ENCODE measurements at regions not wholly inside any gene's neighbourhood (a gene's known extent, or its start where the extent isn't known, plus 50 kb on each side); places are given as distances from the start of the nearest gene placed in this dataset.

DNA sequence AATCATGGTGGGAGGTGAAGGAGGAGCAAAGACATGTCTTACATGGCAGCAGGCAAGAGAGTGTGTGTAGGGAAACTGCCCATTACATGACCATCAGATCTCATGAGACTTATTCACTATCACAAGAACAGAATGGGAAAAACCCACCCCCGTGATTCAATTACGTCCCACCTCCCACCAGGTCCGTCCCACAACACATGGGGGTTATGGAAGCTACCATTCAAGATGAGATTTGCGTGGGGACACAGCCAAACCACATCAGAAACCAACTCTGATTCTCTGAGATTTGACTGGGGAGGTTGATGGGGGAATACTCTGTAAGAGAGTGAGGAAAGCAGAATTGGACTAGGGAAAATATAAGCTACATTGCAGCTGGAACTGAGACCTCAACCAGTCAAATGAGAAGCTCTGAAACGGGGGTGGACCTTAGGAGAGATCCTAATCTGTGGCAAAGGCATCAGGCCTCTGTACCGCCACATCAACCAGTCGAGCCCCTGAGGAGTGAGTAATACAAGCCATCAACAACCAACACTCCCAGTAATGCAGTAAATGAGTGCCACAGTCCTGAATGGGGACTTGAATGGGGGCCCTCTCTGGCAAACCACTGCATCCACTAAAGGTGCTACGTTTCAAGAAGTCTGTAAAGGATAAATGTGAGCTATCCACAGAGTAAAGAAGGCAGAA is 207.9 kb upstream of the GADL1 start:
- H2AFZ ChIP-seq (ENCODE audit: insufficient read depth, low read length, poor library complexity), result no peak overlapping the region
- no peak overlapping the region for H3K23ac ChIP-seq (ENCODE audit: low read length)
- H3K79me1 ChIP-seq (ENCODE audit: low read length), result peaks cover 6% of the 10 kb centered on the region
- peaks cover 7 to 11% of the 10 kb centered on the region in 2 experiments for H3K4me1 ChIP-seq (ENCODE audit: control insufficient read depth in 1 of 2, insufficient read depth in 2 of 2, low read length in 2 of 2)
- no peak overlapping the region for H3K9ac ChIP-seq (ENCODE audit: low read length)
- H3K4me2 ChIP-seq (ENCODE audit: low read length), result no peak overlapping the region
- no peaks in the 10 kb centered on the region for H3K27me3 ChIP-seq (ENCODE audit: insufficient read depth, low read length)
- no peak overlapping the region for H3K4ac ChIP-seq (ENCODE audit: low read depth, low read length)
- H2BK5ac ChIP-seq (ENCODE audit: low read depth, low read length, poor library complexity), result no peak overlapping the region
- peak overlapping the region; percentile 10 for H2BK12ac ChIP-seq (ENCODE audit: low read length)
- H3K9me3 ChIP-seq (ENCODE audit: insufficient read depth, low read depth, low read length), result no peaks in the 10 kb centered on the region
- DNase-seq, result peak in 1 of 2 donors; percentile 30
- H4K12ac ChIP-seq (ENCODE audit: low read depth, low read length), result no peak overlapping the region
- no peak overlapping the region for H3K14ac ChIP-seq (ENCODE audit: low read length)
- H4K91ac ChIP-seq (ENCODE audit: low read depth, low read length), result no peak overlapping the region
- no peaks in the 10 kb centered on the region for H3K36me3 ChIP-seq (ENCODE audit: control insufficient read depth in 1 of 2, insufficient read depth in 2 of 2, low read length in 2 of 2)
- no peak overlapping the region for H3K4me3 ChIP-seq (ENCODE audit: low read depth, low read length)
- peak overlapping the region; percentile 20 for H2BK120ac ChIP-seq (ENCODE audit: insufficient read depth, low read length, poor library complexity)
- no peak overlapping the region for H3K18ac ChIP-seq (ENCODE audit: low read length)
- no peaks in the 10 kb centered on the region for H3K79me2 ChIP-seq (ENCODE audit: control insufficient read depth, insufficient read depth, low read length, poor library complexity)
- no peak overlapping the region for H2AK5ac ChIP-seq (ENCODE audit: low read length)
- no peak overlapping the region for H3K27ac ChIP-seq (ENCODE audit: low read depth, low read length)
- no CpG with 5 or more reads among the region's 8 CpGs for WGBS (ENCODE audit: extremely low coverage, insufficient coverage, insufficient read length)
- no peak overlapping the region for H4K8ac ChIP-seq (ENCODE audit: low read depth, low read length)

DNA sequence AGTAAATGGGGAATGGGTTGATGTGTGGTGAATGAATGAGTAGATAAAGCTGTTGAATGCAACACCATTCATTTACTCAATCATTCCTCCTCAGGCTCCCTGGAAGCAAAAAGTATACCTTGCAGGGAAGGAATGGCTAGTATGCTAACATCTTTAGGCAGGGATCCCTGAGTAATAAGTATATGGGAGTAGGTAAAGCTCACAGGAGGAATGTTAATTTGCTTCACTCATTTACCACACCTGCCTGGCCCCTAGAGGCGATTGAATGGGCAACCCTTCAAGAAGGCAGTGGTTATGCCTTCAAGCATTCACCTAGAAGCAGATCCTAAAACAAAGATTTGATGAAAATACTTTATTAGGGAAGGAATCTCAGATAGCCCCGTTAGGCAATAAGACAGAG is 208.7 kb upstream of the GADL1 start:
- Histone ChIP-seq H2BK12ac (ENCODE audit: low read length) (no peak overlapping the region), H3K36me3 (ENCODE audit: control insufficient read depth in 1 of 2, insufficient read depth in 2 of 2, low read length in 2 of 2) (no peaks in the 10 kb centered on the region), H2AK5ac (ENCODE audit: low read length) (no peak overlapping the region), H3K4me2 (ENCODE audit: low read length) (no peak overlapping the region), H2BK5ac (ENCODE audit: low read depth, low read length, poor library complexity) (no peak overlapping the region), H3K9me3 (ENCODE audit: insufficient read depth, low read depth, low read length) (no peaks in the 10 kb centered on the region), H3K27ac (ENCODE audit: low read depth, low read length) (no peak overlapping the region), H3K23ac (ENCODE audit: low read length) (no peak overlapping the region), H4K8ac (ENCODE audit: low read depth, low read length) (no peak overlapping the region), H3K4ac (ENCODE audit: low read depth, low read length) (no peak overlapping the region), H3K4me3 (ENCODE audit: low read depth, low read length) (no peak overlapping the region), H4K12ac (ENCODE audit: low read depth, low read length) (no peak overlapping the region), H3K18ac (ENCODE audit: low read length) (no peak overlapping the region), H2AFZ (ENCODE audit: insufficient read depth, low read length, poor library complexity) (no peak overlapping the region), H3K79me1 (ENCODE audit: low read length) (peaks cover 4% of the 10 kb centered on the region), H3K14ac (ENCODE audit: low read length) (no peak overlapping the region), H2BK120ac (ENCODE audit: insufficient read depth, low read length, poor library complexity) (no peak overlapping the region), H3K9ac (ENCODE audit: low read length) (no peak overlapping the region), H3K27me3 (ENCODE audit: insufficient read depth, low read length) (no peaks in the 10 kb centered on the region), H3K4me1 (ENCODE audit: control insufficient read depth in 1 of 2, insufficient read depth in 2 of 2, low read length in 2 of 2) (peaks cover 7 to 11% of the 10 kb centered on the region in 2 experiments), H4K91ac (ENCODE audit: low read depth, low read length) (no peak overlapping the region), H3K79me2 (ENCODE audit: control insufficient read depth, insufficient read depth, low read length, poor library complexity) (no peaks in the 10 kb centered on the region)
- DNase-seq, result peak; percentile 51 to 82
- WGBS (ENCODE audit: extremely low coverage, insufficient coverage, insufficient read length), result no CpG with 5 or more reads among the region's 2 CpGs

DNA sequence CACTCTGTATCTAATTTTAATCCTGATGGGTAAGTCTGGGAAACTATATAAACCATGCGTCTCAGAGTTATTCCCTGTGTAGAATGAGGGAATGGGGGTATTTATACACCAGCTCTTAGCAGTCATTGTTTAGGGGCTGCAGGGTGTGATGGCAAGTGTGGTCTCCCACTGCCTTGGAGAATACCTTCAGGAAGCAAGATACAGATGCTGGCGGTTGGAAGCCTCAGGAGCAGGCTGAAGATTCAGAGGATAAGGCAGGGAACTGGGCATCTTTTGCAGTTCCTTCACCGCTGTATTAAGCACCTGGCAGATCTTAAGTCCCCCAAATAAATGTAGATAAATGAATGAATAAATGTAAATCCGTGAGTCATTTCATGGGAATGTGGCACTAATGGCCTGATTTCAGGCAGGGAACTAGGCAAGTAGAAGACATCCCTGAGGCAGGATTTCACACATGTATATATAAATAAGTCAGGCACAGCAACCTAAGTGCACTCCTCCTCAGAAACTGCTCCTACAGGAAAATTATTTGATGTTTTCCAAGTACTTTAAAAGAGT is 209.2 kb upstream of the GADL1 start:
- no peaks in the 10 kb centered on the region for H3K79me2 ChIP-seq (ENCODE audit: control insufficient read depth, insufficient read depth, low read length, poor library complexity)
- peaks cover 7 to 11% of the 10 kb centered on the region in 2 experiments for H3K4me1 ChIP-seq (ENCODE audit: control insufficient read depth in 1 of 2, insufficient read depth in 2 of 2, low read length in 2 of 2)
- no peak overlapping the region for H3K4ac ChIP-seq (ENCODE audit: low read depth, low read length)
- WGBS (ENCODE audit: extremely low coverage, insufficient coverage, insufficient read length), result no CpG with 5 or more reads among the region's 4 CpGs
- no peak overlapping the region for H3K23ac ChIP-seq (ENCODE audit: low read length)
- no peak overlapping the region for H2BK12ac ChIP-seq (ENCODE audit: low read length)
- no peak overlapping the region for H3K4me3 ChIP-seq (ENCODE audit: low read depth, low read length)
- H2AFZ ChIP-seq (ENCODE audit: insufficient read depth, low read length, poor library complexity), result no peak overlapping the region
- H2AK5ac ChIP-seq (ENCODE audit: low read length), result no peak overlapping the region
- H2BK5ac ChIP-seq (ENCODE audit: low read depth, low read length, poor library complexity), result no peak overlapping the region
- H3K36me3 ChIP-seq (ENCODE audit: control insufficient read depth in 1 of 2, insufficient read depth in 2 of 2, low read length in 2 of 2), result no peaks in the 10 kb centered on the region
- H4K91ac ChIP-seq (ENCODE audit: low read depth, low read length), result no peak overlapping the region
- H4K12ac ChIP-seq (ENCODE audit: low read depth, low read length), result no peak overlapping the region
- H3K27ac ChIP-seq (ENCODE audit: low read depth, low read length), result no peak overlapping the region
- no peak overlapping the region for H3K4me2 ChIP-seq (ENCODE audit: low read length)
- no peaks in the 10 kb centered on the region for H3K27me3 ChIP-seq (ENCODE audit: insufficient read depth, low read length)
- H3K9me3 ChIP-seq (ENCODE audit: insufficient read depth, low read depth, low read length), result no peaks in the 10 kb centered on the region
- DNase-seq, result peak in 1 of 2 donors; percentile 10
- peaks cover 4% of the 10 kb centered on the region for H3K79me1 ChIP-seq (ENCODE audit: low read length)
- H3K18ac ChIP-seq (ENCODE audit: low read length), result no peak overlapping the region
- no peak overlapping the region for H2BK120ac ChIP-seq (ENCODE audit: insufficient read depth, low read length, poor library complexity)
- H3K14ac ChIP-seq (ENCODE audit: low read length), result no peak overlapping the region
- H4K8ac ChIP-seq (ENCODE audit: low read depth, low read length), result no peak overlapping the region
- no peak overlapping the region for H3K9ac ChIP-seq (ENCODE audit: low read length)

DNA sequence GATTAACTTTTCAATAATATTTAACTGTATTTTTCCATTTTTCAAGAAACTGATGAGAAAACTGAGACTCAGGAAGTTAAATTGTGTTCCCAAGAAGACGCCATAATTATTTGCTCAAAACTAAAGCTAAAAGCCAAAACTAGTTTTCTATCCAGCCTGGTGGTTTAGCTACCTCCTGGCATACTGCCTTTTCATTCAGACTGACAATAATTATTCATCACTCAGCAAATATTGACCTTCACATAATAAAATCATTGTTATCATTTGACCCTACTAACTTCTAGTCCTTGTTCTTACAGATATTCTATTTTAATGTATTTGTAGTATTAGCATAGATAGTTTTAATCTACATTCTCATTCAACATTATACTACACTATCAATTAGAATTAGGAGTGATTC is 210.6 kb upstream of the GADL1 start:
- peaks cover 4% of the 10 kb centered on the region for H3K79me1 ChIP-seq (ENCODE audit: low read length)
- H3K36me3 ChIP-seq (ENCODE audit: control insufficient read depth in 1 of 2, insufficient read depth in 2 of 2, low read length in 2 of 2), result no peaks in the 10 kb centered on the region
- H3K79me2 ChIP-seq (ENCODE audit: control insufficient read depth, insufficient read depth, low read length, poor library complexity), result no peaks in the 10 kb centered on the region
- DNase-seq, result no peak
- H3K23ac ChIP-seq (ENCODE audit: low read length), result no peak overlapping the region
- no peak overlapping the region for H3K14ac ChIP-seq (ENCODE audit: low read length)
- H3K4ac ChIP-seq (ENCODE audit: low read depth, low read length), result no peak overlapping the region
- no CpG with 5 or more reads among the region's 1 CpG for WGBS (ENCODE audit: extremely low coverage, insufficient coverage, insufficient read length)
- no peaks in the 10 kb centered on the region for H3K9me3 ChIP-seq (ENCODE audit: insufficient read depth, low read depth, low read length)
- H3K27me3 ChIP-seq (ENCODE audit: insufficient read depth, low read length), result no peaks in the 10 kb centered on the region
- peaks cover 7 to 11% of the 10 kb centered on the region in 2 experiments for H3K4me1 ChIP-seq (ENCODE audit: control insufficient read depth in 1 of 2, insufficient read depth in 2 of 2, low read length in 2 of 2)
- no peak overlapping the region for H4K12ac ChIP-seq (ENCODE audit: low read depth, low read length)
- no peak overlapping the region for H4K8ac ChIP-seq (ENCODE audit: low read depth, low read length)
- no peak overlapping the region for H2AFZ ChIP-seq (ENCODE audit: insufficient read depth, low read length, poor library complexity)
- no peak overlapping the region for H3K4me3 ChIP-seq (ENCODE audit: low read depth, low read length)
- no peak overlapping the region for H4K91ac ChIP-seq (ENCODE audit: low read depth, low read length)
- no peak overlapping the region for H3K18ac ChIP-seq (ENCODE audit: low read length)
- H2BK12ac ChIP-seq (ENCODE audit: low read length), result no peak overlapping the region
- no peak overlapping the region for H2BK5ac ChIP-seq (ENCODE audit: low read depth, low read length, poor library complexity)
- H2BK120ac ChIP-seq (ENCODE audit: insufficient read depth, low read length, poor library complexity), result no peak overlapping the region
- H2AK5ac ChIP-seq (ENCODE audit: low read length), result no peak overlapping the region
- H3K9ac ChIP-seq (ENCODE audit: low read length), result no peak overlapping the region
- H3K27ac ChIP-seq (ENCODE audit: low read depth, low read length), result no peak overlapping the region
- no peak overlapping the region for H3K4me2 ChIP-seq (ENCODE audit: low read length)

Measured in trophoblast cell (in vitro differentiated cells and primary cell).